Kidney capillary endothelial cell (primary cell): ENCODE measurements at regions not wholly inside any gene's neighbourhood (a gene's known extent, or its start where the extent isn't known, plus 50 kb on each side); places are given as distances from the start of the nearest gene placed in this dataset.
"Not testable (repeated sequence)": the region's sequence is repeated elsewhere in the genome, so short reads cannot be mapped to it uniquely, and the experiment has no call there.

ENCODE experiments used
- DNase-seq: peaks from one replicate; pipeline ENCODE4 v3.0.0-alpha.2; 2018; ENCODE audit warnings: low spot score

DNA sequence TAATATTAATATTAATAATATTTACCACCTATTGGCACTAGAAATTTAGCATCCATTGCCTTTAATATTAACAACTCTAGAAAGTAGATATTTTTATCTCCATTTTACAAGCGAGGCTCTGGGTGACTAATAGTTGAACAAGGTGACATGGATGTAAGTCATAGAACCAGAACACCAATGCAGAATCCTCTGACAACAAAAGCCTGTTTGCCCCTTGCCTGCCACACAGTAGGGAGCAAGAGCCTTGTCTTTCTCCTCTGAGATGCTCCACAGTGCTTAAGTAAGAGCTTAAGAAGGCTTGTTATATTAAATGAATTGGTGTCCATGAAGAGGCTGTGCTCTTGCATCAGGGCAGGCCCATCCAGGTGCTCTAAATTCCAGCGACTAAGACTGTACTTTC, 51.2 kb upstream of the LBX1 start:
- DNase-seq = no peak

- DNase-seq = not testable (repeated sequence)
Observed at GRCh38 chr10:101280921-101281320, 51.7 kb upstream of the LBX1 start.

DNA sequence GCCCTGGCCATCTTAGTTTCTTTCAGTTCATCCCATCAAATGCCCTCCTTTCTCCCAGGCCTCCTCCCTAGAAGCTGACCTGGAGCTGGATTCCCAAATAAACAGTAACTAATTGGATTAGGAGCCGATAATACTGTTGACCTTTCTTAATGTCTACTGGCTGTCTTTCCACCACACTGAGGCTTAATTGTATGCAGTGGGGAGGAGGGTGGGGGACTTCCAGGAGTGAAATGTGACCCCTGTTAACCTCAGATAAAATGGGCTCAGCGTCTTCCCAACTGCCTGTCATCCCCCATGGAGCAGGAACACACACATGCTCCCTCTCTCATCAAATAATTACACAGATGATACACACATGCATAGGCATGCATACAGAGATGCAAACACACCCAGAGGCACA, 53.7 kb upstream of the LBX1 start:
- no peak for DNase-seq

DNA sequence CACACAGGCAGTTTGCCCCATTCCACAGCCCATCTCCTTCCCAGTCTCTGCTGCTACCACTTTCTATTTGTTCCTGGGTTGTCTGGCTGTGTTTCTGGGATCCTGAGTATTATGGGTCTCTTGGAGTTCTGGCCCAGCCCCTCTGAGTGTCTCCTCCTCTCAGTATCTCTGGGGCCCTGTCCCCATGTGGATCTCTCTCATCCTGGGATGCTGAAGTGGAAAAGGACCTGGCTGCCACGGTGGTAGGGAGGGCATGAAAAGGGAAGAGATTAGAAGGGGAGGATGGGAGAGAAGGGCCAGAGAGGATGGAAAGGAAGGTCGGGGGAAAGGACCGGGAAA, 54.5 kb upstream of the LBX1 start:
- no peak for DNase-seq

DNA sequence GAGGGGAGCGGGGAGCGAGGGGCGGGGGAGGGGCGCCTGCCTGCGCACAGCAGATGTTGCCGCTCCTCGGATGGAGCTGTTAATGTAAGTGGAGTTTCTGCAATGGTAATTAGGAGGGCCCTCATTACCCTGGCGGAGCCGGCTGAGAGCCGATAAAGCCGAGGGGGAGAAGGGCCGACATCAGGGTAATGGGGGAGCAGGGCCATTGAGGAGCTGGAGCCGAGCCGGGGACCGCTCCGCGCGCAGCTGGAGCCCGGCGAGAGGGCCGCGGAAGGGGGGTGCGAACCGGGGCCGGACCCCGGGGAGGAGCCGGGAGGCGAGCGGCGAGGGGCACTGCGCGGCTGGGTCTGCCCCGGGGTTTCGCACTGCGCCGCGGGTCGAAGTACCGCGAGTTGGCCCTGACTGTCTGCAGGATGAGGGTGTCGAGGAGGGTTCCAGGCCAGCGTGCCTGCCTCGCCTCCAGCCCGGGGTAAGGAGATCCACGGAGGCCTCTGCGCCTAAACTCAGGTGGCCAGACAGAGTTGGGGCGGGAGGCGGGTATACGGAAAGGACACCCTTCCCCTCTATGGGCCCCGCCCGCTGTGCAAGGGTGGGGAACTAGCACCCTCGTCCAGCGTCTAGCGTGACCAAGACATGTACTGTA, 55.0 kb upstream of the LBX1 start:
- DNase-seq = no peak

- no peak for DNase-seq
Observed at GRCh38 chr10:101284744-101285463, 55.6 kb upstream of the LBX1 start.

DNA sequence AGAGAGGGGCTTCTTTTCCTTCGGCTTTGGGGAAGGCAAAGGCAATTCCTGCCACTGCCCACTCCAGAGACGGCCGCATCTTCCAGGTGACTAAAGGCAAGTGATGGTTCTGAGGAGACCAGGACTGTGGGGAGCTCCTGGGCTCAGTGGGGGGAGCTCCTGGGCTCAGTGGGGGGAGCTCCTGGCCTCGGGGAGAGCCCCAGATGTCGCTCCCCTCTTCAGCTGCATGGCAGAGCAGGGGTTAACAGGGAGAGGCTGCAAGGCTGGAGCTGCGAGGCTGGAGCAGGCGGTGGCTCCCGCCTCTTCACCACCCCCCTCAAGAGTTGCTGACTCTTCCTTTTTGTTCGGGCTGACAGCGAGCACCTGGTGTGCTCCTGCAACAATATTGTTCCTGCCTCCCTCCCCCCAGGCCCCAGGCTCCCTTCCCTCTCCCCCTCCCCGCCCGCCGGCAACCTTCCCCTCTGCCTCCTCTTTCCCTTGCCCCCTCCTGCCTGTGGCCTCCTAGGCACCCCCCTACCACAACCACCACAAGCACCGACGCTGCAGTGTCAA, 56.3 kb upstream of the LBX1 start:
- no peak for DNase-seq

GRCh38 chr10:101286248-101287046, 57.2 kb upstream of the LBX1 start:
- no peak for DNase-seq

DNA sequence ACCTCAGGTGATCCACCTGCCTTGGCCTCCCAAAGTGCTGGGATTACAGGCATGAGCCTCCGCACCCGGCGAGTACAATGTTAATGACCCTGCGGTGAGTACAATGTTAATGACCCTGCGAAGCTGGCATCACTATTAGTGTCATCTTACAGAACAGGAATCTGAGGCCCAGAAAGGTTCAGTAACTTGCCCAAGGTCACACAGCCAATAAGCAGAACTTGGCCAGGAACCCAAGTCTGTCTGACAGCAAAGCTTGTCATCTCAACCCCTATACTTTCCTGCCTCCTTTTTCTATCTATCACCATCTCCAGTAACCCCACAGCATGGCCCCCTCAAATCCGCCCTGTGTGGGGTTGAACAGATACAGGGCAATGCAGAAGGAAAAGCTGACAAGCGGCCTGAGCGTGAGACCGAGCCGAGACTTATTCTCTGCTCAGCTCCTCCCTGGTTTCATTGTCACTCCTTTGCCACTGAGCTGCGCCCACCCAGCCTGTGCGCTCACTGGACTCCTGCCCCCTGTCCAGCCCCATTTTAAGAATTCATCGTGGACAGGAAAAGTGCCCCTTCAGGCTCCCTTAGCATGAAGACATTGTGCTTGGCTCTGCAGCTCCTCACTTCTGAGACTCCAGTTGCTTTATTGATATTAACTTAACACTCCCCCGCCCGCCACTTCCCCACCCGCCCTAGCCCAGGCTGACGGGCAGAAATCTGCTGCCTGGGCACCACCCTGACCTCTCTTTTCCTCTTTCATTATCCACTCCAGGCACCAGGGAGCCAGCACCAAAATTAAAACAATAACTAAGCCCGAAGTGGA, 58.1 kb upstream of the LBX1 start:
- no peak for DNase-seq

DNA sequence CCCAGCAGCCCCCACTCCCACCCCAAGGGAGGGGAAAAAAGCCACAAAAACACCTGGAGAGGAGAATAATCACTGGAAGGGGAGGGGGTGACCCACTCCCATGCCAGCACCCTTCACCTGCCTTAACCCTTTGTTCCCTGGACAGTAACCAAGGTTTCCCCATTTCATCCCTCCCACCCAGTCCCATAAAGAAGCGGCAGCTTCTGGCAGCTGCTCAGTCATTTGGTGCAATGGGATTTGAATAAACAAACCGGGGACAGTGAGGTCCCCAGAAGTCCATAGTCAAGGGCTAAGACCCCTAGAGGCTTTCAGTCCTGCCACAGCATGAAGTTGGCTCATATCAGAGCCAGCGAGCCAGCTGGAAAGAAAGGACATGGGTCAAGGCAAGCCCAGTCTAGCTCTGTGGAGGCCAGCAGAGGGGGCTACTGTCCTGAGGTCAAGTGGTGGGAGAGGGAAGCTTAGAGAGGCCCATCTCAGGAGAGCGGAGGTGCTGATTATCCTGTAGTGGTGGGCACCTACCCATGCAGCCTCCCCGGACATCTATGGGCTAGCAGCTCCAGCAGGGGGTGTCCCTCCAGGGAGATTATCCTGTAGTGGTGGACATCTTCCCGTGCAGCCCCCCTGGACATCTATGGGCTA, 58.9 kb upstream of the LBX1 start:
- no peak for DNase-seq

- no peak for DNase-seq
Observed at GRCh38 chr10:101289541-101289940, 60.3 kb upstream of the LBX1 start.

- DNase-seq = no peak
Observed at GRCh38 chr10:101290431-101290830, 61.2 kb upstream of the LBX1 start.

GRCh38 chr10:101290881-101291280, 61.6 kb upstream of the LBX1 start:
- no peak for DNase-seq

GRCh38 chr10:101291331-101292193, 62.3 kb upstream of the LBX1 start:
- peak; percentile 33 for DNase-seq

- no peak for DNase-seq
Observed at GRCh38 chr10:101292194-101293006, 61.6 kb upstream of the BTRC start.

- no peak for DNase-seq
Observed at GRCh38 chr10:101293007-101293723, 60.8 kb upstream of the BTRC start.

- no peak for DNase-seq
Observed at GRCh38 chr10:101294109-101294508, 59.9 kb upstream of the BTRC start.

GRCh38 chr10:101295261-101295660, 58.7 kb upstream of the BTRC start:
- DNase-seq = no peak

DNA sequence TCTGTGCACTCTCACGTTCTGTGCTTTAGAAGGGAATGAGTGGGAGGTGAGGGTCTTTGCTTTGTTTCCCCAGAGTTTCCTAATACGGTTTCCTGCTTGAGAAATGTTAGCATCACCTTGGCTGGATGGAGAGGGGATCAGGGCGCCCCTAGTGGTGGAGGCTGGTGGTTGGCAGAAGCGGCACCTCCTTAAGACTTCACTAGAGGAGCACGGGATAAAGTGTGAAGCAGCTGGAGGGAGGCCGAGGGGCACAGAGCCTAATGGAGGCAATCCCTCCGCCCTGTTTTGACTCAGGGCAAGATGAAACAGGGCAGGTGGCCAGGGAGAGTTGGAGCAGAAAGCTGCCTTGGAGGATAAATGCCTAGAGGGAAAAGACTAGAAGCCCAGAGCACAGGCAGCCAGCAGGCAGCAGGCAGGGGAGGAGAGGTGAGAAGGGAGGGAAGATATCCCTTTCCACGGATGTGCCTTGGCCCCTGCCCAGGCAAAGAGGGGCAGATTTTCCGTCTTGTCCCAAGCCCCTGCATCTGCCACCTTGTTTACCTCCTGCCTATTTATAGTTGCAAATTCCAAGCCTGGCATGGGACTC, 56.0 kb upstream of the BTRC start:
- DNase-seq = peak; percentile 44
